IPS-18a (cell line): ENCODE measurements at regions not wholly inside any gene's neighbourhood (a gene's known extent, or its start where the extent isn't known, plus 50 kb on each side); places are given as distances from the start of the nearest gene placed in this dataset.
"Not testable (repeated sequence)": the region's sequence is repeated elsewhere in the genome, so short reads cannot be mapped to it uniquely, and the experiment has no call there.

Source experiments
- H3K27ac ChIP-seq: one replicate; pipeline ENCODE4 v1.5.1; 2013; ENCODE audit warnings: low read length
- H3K27me3 ChIP-seq: one replicate; pipeline ENCODE4 v1.6.1; 2013; ENCODE audit warnings: mild to moderate bottlenecking, low read length; ENCODE audit not compliant: control insufficient read depth, insufficient read depth
- H3K36me3 ChIP-seq: one replicate; pipeline ENCODE4 v1.6.1; 2013; ENCODE audit warnings: low read depth, low read length; ENCODE audit not compliant: control insufficient read depth
- H3K4me1 ChIP-seq: one replicate; pipeline ENCODE4 v1.6.1; 2013; ENCODE audit warnings: low read depth, low read length; ENCODE audit not compliant: control insufficient read depth
- H3K4me3 ChIP-seq: one replicate; pipeline ENCODE4 v1.5.1; 2013; ENCODE audit warnings: low read length
- H3K9ac ChIP-seq: one replicate; pipeline ENCODE4 v1.6.1; 2013; ENCODE audit warnings: mild to moderate bottlenecking, low read length, moderate library complexity
- H3K9me3 ChIP-seq: one replicate; pipeline ENCODE4 v1.6.1; 2013; ENCODE audit warnings: low read depth, low read length; ENCODE audit not compliant: control insufficient read depth

DNA sequence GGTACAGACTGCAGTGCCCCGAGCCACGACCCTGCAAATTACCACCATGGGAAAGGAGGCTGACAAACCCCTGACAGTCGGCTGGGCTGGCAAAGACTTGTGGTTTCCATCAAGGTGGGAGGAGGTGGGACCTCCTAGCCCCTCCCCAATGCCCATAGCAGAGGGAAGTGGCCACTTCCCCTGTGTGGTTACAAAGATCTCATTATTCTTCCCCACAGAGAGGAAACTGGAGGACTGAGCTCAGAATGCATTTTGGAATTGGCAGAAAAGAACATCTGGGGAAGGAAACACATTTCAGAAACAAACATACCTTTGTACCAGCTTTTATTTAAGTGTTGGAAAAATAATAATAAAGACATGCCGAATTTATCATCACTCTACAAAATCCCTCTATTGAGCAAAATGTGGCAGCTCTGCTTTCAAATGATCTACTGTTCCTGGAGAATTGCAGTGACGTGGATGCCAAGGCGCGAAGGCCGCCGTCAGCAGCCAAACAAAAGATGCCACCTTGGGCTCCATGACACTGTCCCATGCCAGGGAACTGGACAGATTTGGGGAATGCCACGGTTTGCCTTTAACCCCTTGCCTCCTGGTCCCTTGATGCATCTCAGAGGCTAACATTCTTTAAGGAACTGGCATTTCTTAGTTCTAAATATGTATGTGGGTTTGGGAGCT, 169.6 kb downstream of the CRYBB2 start:
- Histone ChIP-seq H3K9ac (no peak overlapping the region), H3K4me1 (peaks cover 28% of the 10 kb centered on the region), H3K36me3 (no peaks in the 10 kb centered on the region), H3K4me3 (no peak overlapping the region), H3K9me3 (no peaks in the 10 kb centered on the region), H3K27ac (no peak overlapping the region), H3K27me3 (no peaks in the 10 kb centered on the region)

- no peak overlapping the region for H3K27ac ChIP-seq
- no peaks in the 10 kb centered on the region for H3K36me3 ChIP-seq
- no peaks in the 10 kb centered on the region for H3K27me3 ChIP-seq
- no peak overlapping the region for H3K9ac ChIP-seq
- peaks cover 28% of the 10 kb centered on the region for H3K4me1 ChIP-seq
- H3K4me3 ChIP-seq, result no peak overlapping the region
- H3K9me3 ChIP-seq, result no peaks in the 10 kb centered on the region
These were observed 170.1 kb downstream of the CRYBB2 start for GRCh38 chr22:25389541-25389919.

- Histone ChIP-seq H3K27ac (no peak overlapping the region), H3K36me3 (no peaks in the 10 kb centered on the region), H3K4me3 (no peak overlapping the region), H3K9me3 (no peaks in the 10 kb centered on the region), H3K9ac (no peak overlapping the region), H3K27me3 (no peaks in the 10 kb centered on the region), H3K4me1 (peaks cover 28% of the 10 kb centered on the region)
These were observed 171.1 kb downstream of the CRYBB2 start for GRCh38 chr22:25390297-25391240.

DNA sequence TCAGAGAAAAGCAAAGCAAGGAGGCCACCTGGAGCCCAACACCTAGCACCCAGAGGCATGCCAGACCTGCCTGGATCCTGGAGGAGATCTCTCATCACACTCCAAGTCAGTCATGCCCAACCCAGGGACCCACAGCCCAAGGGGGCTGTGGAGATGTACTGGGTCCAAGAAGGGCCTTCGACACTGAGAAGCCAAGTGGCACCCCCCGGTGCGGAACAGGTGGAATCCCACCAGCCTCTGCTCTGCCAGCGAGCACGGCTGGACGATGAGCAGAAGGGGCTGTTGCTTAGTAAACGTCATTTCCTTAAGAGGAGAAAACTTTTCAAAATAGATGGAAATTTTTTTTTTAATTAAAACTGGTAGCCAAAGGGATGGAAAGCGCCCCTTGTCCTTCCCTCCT, 171.9 kb upstream of the GRK3 start:
- Histone ChIP-seq H3K4me3 (no peak overlapping the region), H3K27ac (no peak overlapping the region), H3K4me1 (peaks cover 10% of the 10 kb centered on the region), H3K36me3 (no peaks in the 10 kb centered on the region), H3K27me3 (no peaks in the 10 kb centered on the region), H3K9me3 (no peaks in the 10 kb centered on the region), H3K9ac (no peak overlapping the region)

GRCh38 chr22:25393121-25393805, 171.2 kb upstream of the GRK3 start:
- H3K9ac ChIP-seq, result no peak overlapping the region
- H3K9me3 ChIP-seq, result no peaks in the 10 kb centered on the region
- no peak overlapping the region for H3K27ac ChIP-seq
- H3K27me3 ChIP-seq, result no peaks in the 10 kb centered on the region
- H3K4me3 ChIP-seq, result no peak overlapping the region
- H3K4me1 ChIP-seq, result peaks cover 8% of the 10 kb centered on the region
- no peaks in the 10 kb centered on the region for H3K36me3 ChIP-seq

DNA sequence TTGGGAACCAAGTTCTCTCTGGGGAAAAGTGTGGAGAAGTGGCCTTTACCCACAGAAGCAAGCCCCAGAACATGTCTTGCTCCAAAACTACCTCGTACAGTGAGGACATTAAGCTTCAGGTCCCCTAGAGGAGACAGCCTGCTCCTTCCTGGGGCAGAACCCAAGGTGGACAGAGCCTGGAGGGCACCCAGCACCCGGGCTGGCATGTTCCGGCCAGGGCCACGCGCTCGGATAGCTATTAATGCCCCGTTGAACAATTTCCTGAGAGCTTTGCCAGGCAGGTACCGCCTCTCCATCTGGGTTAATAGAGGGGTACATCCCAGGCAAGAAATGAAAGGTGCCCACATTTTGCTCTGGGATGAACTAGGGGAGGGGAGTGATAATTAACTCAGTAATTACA, 169.0 kb upstream of the GRK3 start:
- H3K36me3 ChIP-seq, result no peaks in the 10 kb centered on the region
- no peaks in the 10 kb centered on the region for H3K4me1 ChIP-seq
- no peak overlapping the region for H3K9ac ChIP-seq
- H3K9me3 ChIP-seq, result no peaks in the 10 kb centered on the region
- H3K27me3 ChIP-seq, result no peaks in the 10 kb centered on the region
- no peak overlapping the region for H3K27ac ChIP-seq
- H3K4me3 ChIP-seq, result no peak overlapping the region

- Histone ChIP-seq H3K36me3 (no peaks in the 10 kb centered on the region), H3K27me3 (no peaks in the 10 kb centered on the region), H3K4me3 (no peak overlapping the region), H3K9ac (no peak overlapping the region), H3K4me1 (no peaks in the 10 kb centered on the region), H3K27ac (no peak overlapping the region), H3K9me3 (no peaks in the 10 kb centered on the region)
These were observed 168.6 kb upstream of the GRK3 start for GRCh38 chr22:25395915-25396314.

- H3K36me3 ChIP-seq, result no peaks in the 10 kb centered on the region
- no peak overlapping the region for H3K4me3 ChIP-seq
- no peaks in the 10 kb centered on the region for H3K9me3 ChIP-seq
- H3K4me1 ChIP-seq, result no peaks in the 10 kb centered on the region
- no peak overlapping the region for H3K9ac ChIP-seq
- H3K27me3 ChIP-seq, result no peaks in the 10 kb centered on the region
- no peak overlapping the region for H3K27ac ChIP-seq
These were observed 167.8 kb upstream of the GRK3 start for GRCh38 chr22:25396615-25397200.

- no peak overlapping the region for H3K4me3 ChIP-seq
- no peaks in the 10 kb centered on the region for H3K27me3 ChIP-seq
- no peak overlapping the region for H3K27ac ChIP-seq
- H3K36me3 ChIP-seq, result no peaks in the 10 kb centered on the region
- H3K4me1 ChIP-seq, result no peaks in the 10 kb centered on the region
- no peaks in the 10 kb centered on the region for H3K9me3 ChIP-seq
- no peak overlapping the region for H3K9ac ChIP-seq
These were observed 166.9 kb upstream of the GRK3 start for GRCh38 chr22:25397616-25398015.

- H3K4me1 ChIP-seq, H3K27ac ChIP-seq, H3K9ac ChIP-seq, H3K27me3 ChIP-seq, H3K36me3 ChIP-seq, H3K4me3 ChIP-seq, H3K9me3 ChIP-seq: not testable (repeated sequence)
These were observed 165.8 kb upstream of the GRK3 start for GRCh38 chr22:25398591-25399062.

DNA sequence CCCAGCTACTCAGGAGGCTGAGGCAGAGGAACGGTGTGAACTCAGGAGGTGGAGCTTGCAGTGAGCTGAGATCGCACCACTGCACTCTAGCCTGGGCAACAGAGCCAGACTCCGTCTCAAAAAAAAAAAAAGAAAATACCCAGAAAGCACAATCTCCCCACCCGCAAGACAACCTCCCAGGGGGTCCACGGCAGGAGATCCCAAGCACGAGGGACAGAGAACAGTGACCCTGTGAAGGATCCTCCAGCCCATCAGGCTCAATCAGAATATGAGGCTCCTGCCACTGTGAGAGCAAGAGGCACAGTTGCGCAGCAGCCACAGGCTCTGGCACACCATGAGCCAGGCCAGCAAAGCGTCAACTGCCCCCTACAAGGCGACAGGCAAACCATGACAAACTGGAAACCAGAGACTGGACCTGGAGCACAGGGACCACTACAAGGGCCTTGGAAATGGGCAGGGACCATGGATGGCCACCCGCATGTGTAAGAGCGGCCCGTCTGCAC, 164.8 kb upstream of the GRK3 start:
- H3K4me3 ChIP-seq, result no peak overlapping the region
- peaks cover 11% of the 10 kb centered on the region for H3K4me1 ChIP-seq

More for the DNA sequence above, 164.8 kb upstream of the GRK3 start:
- H3K9me3 ChIP-seq, result no peaks in the 10 kb centered on the region
- H3K36me3 ChIP-seq, result no peaks in the 10 kb centered on the region
- H3K27me3 ChIP-seq, result peaks cover 4% of the 10 kb centered on the region
- H3K27ac ChIP-seq, result no peak overlapping the region
- no peak overlapping the region for H3K9ac ChIP-seq
